ENCODE measurements at regions not wholly inside any gene's neighbourhood (a gene's known extent, or its start where the extent isn't known, plus 50 kb on each side); places are given as distances from the start of the nearest gene placed in this dataset.

DNA sequence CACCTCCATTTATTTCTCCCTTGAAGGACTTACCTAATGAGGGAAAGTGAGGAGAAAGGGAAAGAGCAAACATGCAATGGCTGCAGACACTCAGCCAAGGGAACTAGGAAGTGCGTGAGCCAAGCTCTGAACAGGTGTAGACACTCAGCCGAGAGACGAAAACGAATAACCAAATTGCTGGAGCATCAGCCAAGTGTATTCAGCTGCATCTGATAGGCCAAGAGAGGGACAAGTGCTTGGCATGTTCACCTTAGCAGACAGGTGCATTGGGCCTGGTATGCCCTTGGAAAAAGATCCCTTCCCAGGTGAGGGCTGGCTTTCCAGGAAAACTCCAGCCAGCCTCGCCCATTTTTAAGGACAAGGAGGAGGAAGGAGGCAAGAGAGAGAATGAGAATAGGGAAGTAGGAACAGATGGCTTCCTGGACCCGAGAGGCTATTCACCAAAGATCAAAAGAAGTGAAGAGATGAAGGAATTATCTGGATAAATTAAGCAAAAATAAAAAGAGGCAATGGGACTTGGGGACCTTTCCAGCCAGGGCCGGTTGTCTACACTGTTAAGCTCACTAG lies 184.7 kb downstream of the TOMM20 start:
- intact Hi-C loops (cut with micrococcal nuclease; ENCODE audit: unreplicated experiment): no loop called here
- Histone ChIP-seq H3K4me3 (ENCODE audit: low read depth in 2 of 2, low read length in 2 of 2) (no peak overlapping the region), H3K27ac (ENCODE audit: low read length) (peak overlapping the region; percentile 73), H3K4me1 (ENCODE audit: control insufficient read depth, insufficient read depth, low read length) (no peaks in the 10 kb centered on the region), H3K27me3 (ENCODE audit: control insufficient read depth, insufficient read depth, low read length) (no peaks in the 10 kb centered on the region), H3K36me3 (ENCODE audit: control insufficient read depth, insufficient read depth, low read length) (no peaks in the 10 kb centered on the region), H3K9me3 (ENCODE audit: control insufficient read depth, insufficient read depth, low read depth, low read length) (no peaks in the 10 kb centered on the region)
- TF ChIP-seq SIN3A (IDR thresholded peaks at IDR 0.05; ENCODE audit: borderline replicate concordance, insufficient read depth, low read depth, low read length) (no peak), POLR2AphosphoS5 (IDR thresholded peaks at IDR 0.05; ENCODE audit: low read depth, low read length) (no peak), TCF7L2 (IDR thresholded peaks at IDR 0.05; ENCODE audit: low read depth, low read length) (no peak)
- TF ChIP-seq, protein P1, sequence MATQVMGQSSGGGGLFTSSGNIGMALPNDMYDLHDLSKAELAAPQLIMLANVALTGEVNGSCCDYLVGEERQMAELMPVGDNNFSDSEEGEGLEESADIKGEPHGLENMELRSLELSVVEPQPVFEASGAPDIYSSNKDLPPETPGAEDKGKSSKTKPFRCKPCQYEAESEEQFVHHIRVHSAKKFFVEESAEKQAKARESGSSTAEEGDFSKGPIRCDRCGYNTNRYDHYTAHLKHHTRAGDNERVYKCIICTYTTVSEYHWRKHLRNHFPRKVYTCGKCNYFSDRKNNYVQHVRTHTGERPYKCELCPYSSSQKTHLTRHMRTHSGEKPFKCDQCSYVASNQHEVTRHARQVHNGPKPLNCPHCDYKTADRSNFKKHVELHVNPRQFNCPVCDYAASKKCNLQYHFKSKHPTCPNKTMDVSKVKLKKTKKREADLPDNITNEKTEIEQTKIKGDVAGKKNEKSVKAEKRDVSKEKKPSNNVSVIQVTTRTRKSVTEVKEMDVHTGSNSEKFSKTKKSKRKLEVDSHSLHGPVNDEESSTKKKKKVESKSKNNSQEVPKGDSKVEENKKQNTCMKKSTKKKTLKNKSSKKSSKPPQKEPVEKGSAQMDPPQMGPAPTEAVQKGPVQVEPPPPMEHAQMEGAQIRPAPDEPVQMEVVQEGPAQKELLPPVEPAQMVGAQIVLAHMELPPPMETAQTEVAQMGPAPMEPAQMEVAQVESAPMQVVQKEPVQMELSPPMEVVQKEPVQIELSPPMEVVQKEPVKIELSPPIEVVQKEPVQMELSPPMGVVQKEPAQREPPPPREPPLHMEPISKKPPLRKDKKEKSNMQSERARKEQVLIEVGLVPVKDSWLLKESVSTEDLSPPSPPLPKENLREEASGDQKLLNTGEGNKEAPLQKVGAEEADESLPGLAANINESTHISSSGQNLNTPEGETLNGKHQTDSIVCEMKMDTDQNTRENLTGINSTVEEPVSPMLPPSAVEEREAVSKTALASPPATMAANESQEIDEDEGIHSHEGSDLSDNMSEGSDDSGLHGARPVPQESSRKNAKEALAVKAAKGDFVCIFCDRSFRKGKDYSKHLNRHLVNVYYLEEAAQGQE (IDR thresholded peaks at IDR 0.05; ENCODE audit: insufficient read depth in 1 of 2, low read depth in 2 of 2, low read length in 1 of 2): no peak
- TF ChIP-seq, protein P2, sequence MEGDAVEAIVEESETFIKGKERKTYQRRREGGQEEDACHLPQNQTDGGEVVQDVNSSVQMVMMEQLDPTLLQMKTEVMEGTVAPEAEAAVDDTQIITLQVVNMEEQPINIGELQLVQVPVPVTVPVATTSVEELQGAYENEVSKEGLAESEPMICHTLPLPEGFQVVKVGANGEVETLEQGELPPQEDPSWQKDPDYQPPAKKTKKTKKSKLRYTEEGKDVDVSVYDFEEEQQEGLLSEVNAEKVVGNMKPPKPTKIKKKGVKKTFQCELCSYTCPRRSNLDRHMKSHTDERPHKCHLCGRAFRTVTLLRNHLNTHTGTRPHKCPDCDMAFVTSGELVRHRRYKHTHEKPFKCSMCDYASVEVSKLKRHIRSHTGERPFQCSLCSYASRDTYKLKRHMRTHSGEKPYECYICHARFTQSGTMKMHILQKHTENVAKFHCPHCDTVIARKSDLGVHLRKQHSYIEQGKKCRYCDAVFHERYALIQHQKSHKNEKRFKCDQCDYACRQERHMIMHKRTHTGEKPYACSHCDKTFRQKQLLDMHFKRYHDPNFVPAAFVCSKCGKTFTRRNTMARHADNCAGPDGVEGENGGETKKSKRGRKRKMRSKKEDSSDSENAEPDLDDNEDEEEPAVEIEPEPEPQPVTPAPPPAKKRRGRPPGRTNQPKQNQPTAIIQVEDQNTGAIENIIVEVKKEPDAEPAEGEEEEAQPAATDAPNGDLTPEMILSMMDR (IDR thresholded peaks at IDR 0.05): no peak
- no TSS peak for BruUV-seq (replicated peaks)
- DNase-seq (ENCODE audit: low read depth, low spot score) (no peak), ATAC-seq (no peak)
- in situ Hi-C loops (cut with HindIII; ENCODE audit: low pct_unique_long_range_greater_than_20kb, low sequenced_read_pairs): no loop called here
- POLR2A ChIA-PET: no interaction called here
- CTCF ChIA-PET: interaction anchor here (0.6 kb wide), 1 partner anchor 18 kb away, joined by 5 read pairs; no protein-coding TSS in a partner anchor

DNA sequence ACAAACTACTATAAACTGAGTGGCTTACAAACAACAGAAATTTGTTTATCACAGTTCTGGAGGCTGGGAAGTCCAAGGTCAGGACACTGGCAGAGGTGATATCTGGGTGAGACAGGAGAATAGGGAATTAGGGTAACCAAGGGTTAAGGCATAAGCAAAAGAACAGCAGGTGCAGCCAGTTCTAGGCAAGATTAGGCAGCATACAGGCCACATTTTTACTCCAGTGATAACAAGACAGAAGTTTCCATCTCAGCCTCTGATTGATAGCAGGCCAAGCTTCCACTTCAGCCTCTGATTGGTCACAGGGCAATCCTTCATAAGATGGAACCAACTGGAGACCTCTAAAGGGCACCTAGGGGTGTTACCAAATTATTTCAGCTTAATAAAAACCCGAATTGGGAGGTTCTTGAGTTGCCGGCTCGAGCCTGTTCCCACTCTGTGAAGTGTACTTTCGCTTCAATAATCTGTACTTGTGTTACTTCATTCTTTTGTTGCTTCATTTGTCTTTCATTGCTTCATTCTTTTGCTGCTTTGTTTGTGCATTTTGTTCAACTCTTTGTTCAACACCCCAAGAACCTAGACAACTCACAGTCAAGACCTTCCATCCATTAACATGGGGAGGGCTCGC lies 185.6 kb downstream of the TOMM20 start:
- Histone ChIP-seq H3K9me3 (ENCODE audit: control insufficient read depth, insufficient read depth, low read depth, low read length) (no peaks in the 10 kb centered on the region), H3K27me3 (ENCODE audit: control insufficient read depth, insufficient read depth, low read length) (no peaks in the 10 kb centered on the region), H3K36me3 (ENCODE audit: control insufficient read depth, insufficient read depth, low read length) (no peaks in the 10 kb centered on the region), H3K4me3 (ENCODE audit: low read depth in 2 of 2, low read length in 2 of 2) (no peak overlapping the region), H3K4me1 (ENCODE audit: control insufficient read depth, insufficient read depth, low read length) (peaks cover 5% of the 10 kb centered on the region), H3K27ac (ENCODE audit: low read length) (peak overlapping the region; percentile 73)
- no TSS peak for BruUV-seq (replicated peaks)
- CTCF ChIA-PET: interaction anchor here (0.6 kb wide), 1 partner anchor 17 kb away, joined by 5 read pairs; no protein-coding TSS in a partner anchor
- in situ Hi-C loops (cut with HindIII; ENCODE audit: low pct_unique_long_range_greater_than_20kb, low sequenced_read_pairs) (no loop called here), intact Hi-C loops (cut with micrococcal nuclease; ENCODE audit: unreplicated experiment) (no loop called here)
- DNase-seq (ENCODE audit: low read depth, low spot score) (no peak), ATAC-seq (no peak)
- POLR2A ChIA-PET: no interaction called here
- TF ChIP-seq TCF7L2 (IDR thresholded peaks at IDR 0.05; ENCODE audit: low read depth, low read length) (no peak), POLR2AphosphoS5 (IDR thresholded peaks at IDR 0.05; ENCODE audit: low read depth, low read length) (no peak), SIN3A (IDR thresholded peaks at IDR 0.05; ENCODE audit: borderline replicate concordance, insufficient read depth, low read depth, low read length) (no peak)
- TF ChIP-seq, protein P1 (IDR thresholded peaks at IDR 0.05; ENCODE audit: insufficient read depth in 1 of 2, low read depth in 2 of 2, low read length in 1 of 2): no peak
- TF ChIP-seq, protein P2 (IDR thresholded peaks at IDR 0.05): no peak

Measured in Panc1 (cell line).